HG02981 (cell line): ENCODE measurements at regions not wholly inside any gene's neighbourhood (a gene's known extent, or its start where the extent isn't known, plus 50 kb on each side); places are given as distances from the start of the nearest gene placed in this dataset.

Experiments
- ATAC-seq: cut with Tn5 transposase; IDR thresholded peaks from one replicate; pipeline ENCODE4 v1.9.1; 2021; ENCODE audit warnings: mild to moderate bottlenecking, moderate library complexity; ENCODE audit not compliant: unreplicated experiment

DNA sequence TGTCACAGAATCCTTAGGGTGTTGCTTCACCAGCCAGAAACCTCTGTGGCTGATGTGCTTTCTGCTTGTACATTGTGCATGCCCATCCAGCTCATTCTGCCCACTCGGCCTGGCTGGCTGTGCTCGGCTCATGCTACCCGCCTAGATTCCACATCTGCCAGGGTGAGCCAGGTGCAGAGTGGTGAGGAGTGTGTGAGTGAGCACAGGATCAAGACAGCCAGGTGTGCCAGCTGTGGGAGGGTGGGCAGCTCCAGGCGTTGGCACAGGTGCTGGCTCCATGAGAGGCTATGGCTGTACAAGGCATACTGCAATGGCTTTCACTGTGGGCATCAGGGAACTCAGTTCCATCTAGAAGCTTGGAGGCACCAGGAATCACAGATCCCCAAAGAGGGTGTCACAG is 1321.8 kb upstream of the CRIM1 start:
- ATAC-seq, result no peak

DNA sequence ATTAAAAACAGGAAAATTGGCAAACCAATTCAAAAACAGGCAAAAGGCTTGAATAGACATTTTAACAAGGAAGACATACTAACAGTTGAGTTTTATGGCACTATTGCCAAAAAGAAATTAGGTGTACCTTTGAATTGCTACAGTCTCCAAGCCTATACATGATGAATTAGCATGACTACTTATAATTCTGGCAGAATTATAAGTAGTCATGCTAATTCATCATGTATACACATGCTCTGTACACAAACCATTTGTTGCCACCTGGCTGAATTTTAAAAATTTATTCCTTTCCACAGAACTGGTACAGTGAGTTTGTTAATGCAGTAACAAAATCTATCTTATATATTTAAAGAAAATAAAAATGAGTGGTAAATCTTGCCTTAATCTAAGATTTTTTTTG is 1332.0 kb upstream of the CRIM1 start:
- ATAC-seq, result no peak

DNA sequence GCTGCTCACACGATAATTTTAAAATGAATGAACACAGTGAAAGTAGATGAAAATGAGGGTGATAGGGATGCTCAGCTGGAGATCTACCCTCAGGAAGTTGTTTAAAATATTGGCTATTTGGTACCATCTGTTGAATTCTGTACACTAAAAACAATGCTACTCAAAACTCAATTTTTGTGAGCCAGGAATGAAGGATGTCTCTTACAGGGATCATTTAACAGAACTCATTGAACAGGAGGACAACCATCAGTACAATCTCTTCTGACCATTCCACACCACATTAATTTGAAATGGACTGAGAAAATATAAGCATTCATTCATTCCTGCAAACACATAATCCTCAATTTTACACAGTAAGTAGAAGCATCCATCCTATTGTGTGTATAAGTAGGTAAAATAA is 1355.1 kb upstream of the CRIM1 start:
- ATAC-seq, result no peak

DNA sequence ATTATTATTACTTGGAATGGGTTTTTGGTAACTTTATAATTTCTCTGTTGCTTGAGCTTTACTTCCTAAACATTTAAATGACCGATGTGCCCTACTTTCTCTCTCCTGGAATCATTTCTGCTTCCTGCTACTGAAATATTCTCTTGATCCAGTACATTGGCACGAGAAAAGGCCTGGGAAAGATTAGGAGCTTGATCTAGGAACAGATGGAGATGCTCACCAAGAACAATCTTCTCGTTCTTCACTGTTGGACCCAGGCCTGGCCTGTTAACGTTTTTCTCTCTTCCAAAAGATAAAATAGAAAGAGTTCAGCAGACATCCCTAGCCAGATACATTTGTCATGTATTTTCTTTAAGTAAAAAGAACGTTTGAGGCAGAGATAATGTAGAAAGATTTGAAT is 1356.8 kb upstream of the CRIM1 start:
- no peak for ATAC-seq

DNA sequence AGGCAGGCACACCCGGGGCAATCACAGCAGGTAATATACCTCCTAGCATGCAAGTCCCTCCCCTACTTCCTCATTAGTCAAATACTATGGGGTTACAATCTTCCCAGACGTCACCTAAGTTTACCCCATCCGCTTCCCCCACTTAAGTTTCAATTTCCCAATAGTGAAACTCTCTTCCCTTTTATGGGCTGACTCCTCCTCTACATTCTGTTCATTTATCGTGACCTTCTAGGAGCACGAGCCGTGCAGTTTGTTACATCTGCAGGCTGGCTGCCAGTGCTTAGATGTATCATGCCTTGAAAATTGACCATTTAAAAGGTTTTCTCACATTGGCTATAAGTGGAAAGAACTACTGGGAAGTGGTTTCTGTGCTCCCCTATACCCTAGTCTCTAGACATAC is 1357.8 kb upstream of the CRIM1 start:
- no peak for ATAC-seq

DNA sequence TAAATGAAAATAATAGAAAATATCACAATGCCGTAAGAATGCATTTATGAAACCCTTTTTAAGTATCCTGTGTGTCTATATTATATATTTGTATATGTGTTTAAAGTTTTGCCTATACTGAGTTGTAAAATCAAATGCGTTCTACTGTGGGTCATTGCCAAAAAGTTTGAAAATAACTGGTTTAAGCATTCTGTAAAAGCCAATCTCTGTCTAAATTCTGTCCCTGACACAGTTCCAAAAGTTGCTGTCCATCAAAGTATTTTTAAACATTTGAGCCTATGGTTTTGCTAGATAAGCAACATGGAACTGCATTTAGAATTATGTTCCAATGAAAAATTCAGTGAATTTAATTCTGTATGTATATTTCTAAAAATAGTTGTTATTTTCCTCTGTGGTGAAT is 1360.4 kb upstream of the CRIM1 start:
- ATAC-seq, result no peak

DNA sequence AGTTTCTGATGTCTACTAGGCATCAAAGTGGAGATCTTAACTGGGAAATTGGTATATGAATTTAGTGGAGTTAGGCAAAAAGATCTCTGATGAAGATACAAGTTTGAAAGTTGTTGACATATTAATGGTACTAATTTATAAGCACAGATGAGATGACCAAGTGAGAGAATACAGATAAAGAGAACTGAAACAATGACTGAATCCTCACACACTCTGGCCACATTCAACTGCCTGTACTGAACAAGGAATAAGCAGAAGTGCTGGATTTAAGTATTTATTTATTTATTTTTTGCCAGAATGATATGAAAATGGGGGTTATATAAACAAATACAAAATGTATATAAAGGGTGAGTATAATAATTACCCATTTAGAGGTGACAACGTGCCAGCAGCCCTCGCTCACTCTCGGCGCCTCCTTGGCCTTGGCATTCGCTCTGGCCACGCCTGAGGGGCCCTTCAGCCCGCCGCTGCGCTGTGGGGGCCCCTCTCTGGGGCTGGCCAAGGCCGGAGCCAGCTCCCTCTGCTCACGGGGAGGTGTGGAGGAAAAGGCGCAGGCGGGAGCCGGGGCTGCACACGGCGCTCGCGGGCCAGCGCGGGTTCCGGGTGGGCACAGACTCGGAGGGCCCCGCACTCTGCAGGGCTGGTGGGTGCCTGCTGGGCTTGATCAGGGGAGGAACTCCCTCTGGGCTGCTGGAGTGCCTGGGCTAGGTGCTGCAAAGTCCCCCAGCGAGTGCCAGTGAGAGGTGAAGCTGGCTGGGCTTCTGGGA is 1363.9 kb upstream of the CRIM1 start:
- no peak for ATAC-seq

DNA sequence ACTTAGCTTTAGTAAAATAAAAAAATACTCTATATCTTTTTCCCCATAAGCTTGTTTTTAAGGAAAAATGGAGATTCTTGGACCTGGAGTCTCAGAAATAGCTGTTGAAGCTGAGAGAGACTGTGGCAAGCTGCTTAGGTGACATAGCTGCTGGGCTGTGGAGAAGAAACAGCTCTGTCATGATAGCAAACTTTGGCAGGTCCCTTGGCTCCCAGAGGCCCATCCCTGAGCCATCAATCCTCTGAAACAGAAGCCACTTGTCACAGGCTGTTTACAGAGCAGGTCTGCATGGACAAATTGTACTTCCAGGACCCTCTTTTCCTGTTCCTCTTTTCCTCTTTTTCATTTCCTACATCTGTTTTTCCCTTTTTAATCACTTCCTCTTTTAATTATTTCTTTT is 1370.1 kb upstream of the CRIM1 start:
- ATAC-seq, result no peak

DNA sequence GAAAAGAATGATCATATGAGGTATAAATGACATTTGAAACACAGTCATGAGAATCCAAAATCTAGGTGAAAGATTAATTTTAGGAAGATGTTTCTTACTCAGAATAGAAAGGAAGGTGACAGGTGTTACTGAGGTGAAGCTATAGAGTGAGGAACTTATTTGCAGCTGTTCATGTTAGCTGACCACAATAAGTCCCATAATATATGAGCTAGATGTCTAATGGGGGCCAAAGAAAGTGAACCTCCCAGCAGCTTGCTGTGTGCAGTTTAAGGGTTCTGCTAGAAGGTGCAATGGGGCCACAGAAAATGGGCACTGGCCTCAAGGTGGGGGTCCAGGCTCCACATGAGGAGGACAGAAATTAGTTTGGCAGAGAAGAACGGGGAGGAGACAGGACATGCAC is 1374.9 kb upstream of the CRIM1 start:
- ATAC-seq, result no peak

DNA sequence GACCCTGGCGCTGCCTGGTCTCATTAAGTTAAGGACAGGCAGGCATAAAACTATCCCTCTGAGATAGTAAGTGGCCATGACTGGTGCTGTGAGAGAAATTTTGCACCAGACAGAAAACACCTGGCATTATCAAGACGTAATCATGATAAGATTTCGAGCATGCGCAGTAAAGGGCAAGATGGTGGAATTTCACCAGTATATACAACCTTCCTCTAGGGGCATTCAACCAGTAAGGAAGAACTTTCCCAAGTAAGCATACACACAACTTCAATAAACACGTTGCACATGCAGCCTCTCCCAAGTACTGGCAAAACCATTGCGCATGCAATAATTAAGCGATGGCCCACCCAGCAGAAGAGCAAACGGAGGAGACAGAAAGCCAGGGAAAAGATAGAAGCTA is 1376.4 kb upstream of the CRIM1 start:
- no peak for ATAC-seq

DNA sequence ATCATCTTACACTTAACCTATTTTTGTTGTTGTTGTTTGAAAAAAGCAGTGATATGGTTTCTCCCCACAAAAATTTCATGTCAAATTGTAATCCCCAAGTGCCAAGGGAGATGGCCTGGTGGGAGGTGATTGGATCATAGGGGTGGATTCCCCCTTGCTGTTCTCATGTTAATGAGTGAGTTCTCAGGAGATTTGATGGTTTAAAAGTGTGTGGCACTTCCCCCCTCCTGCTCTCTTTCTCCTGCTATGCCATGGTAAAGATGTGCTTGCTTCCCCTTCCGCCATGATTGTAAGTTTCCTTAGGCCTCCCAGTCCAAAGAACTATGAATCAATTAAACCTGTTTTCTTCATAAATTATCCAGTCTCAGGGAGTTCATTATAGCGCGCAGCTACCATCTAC is 1362.7 kb upstream of the FAM98A start:
- ATAC-seq, result no peak

DNA sequence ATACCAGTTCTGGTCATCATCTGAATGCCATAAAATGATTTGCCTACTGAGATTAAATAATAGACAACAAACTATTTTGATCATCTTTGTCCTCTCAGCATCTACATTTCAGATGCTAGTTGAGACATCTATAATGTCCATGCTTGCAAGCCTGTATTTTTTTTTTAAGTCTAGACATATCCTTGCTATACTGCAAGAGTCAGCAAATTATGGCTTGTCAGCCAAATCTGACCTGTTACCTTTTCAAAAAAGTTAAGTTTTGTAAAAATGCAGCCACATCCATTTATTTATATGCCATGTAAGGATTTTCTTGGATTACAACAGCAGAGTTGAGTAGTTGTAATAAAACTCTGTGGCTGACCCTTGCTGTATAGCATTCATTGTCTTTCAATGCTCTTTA is 1355.7 kb upstream of the FAM98A start:
- ATAC-seq, result no peak

DNA sequence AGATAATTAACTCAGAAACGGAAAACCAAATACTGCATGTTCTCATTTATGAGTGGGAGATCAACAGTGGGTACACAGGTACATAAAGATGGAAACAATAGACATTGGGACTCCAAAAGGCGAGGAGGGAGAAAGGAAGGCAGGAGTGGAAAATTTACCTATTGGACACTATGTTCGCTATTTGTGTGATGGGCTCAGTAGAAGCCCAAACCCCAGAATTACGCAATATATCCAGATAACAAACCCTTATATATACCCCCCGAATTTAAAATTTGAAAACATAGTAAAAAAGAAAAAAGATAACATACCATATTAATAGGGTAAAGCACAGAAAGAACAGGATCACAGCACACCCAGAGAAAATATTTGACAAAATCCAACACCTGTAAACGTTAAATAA is 1351.7 kb upstream of the FAM98A start:
- no peak for ATAC-seq

DNA sequence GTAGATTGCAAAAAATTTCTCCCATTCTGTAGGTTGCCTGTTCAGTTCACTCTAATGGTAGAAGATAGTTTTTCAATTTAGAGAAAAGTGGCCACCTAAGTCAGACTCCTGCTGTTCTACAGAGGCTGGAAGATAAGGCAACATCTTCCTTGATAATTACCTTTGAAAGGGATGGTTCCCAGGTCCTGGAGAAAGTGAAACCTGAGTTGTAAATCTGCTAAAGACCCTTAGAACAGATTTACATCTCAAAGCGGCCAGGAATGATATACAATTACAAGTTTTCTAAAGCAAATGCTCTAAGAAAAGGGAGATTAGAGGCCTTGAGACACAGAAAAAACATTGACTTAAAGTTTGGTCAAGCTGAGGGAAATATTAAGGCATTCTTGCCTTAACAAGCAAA is 1350.2 kb upstream of the FAM98A start:
- ATAC-seq, result no peak

DNA sequence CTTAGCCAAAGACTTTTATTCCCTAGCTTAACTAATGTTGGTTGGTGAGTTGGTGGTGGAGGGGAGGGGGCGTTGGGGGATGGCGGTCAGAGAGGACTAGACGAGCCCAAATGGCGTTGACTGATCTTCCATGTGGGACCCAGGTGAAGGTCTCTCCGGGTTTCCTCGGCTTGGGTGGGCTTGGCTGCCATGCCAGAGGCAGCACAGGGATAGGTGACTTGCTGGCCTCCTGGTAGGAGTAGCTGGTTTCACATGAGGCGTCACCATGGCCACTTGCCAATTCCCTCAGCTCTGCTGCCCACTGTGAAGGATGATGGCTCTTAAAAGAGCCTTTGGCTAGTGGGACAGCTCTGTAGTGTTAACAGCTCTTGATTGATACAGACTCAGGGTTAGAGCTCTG is 1337.0 kb upstream of the FAM98A start:
- no peak for ATAC-seq

DNA sequence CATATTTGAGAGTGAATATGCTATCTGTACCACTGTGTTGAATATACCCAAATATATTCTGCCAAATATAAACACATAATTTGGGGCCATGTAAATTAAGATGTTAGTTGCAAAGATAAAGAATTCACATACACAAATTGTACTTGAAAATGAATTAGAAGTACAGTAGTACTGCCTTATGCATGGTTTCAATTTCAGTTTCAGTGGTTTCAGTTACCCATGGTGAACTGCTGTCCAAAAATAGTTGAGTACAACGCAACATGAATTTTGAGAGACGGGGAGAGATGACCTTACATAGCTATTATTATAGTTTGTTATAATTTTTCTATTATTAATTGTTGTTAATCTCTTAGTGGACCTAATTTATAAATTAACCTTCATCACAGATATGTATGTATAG is 1313.0 kb upstream of the FAM98A start:
- peak; percentile 98 for ATAC-seq

DNA sequence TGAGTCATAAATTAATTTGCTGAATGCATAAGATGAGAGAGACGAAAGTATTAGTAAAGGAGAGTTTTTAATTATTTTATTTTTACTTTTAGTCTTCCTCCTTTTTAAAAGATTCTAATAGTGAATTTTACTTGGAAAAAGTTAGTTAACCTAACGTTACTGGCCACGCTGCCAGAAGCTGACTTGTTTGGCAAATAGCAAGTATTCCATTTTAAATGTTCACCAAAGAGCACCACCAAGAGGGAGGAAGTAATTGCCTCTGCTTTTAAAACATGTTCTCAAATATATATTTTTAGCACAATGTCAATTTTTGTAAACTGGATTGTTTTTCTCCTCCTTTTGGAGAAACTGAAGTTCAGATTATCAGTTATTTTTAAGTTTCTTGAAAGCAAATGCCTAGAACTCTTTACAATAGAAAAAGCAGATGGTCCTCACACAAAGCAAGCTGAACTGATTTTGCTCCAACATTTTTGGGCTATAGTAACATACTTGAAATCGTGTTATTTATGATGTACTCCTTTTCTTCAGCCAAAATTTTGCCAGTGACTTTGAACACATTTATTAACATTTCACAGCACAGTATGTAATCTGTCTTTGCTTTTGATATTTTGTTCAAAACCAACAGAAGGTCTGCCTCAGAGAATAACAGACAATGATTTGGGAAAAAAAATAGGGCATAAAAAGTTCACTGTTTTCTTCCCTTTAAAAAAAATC is 1311.0 kb upstream of the FAM98A start:
- ATAC-seq, result no peak

DNA sequence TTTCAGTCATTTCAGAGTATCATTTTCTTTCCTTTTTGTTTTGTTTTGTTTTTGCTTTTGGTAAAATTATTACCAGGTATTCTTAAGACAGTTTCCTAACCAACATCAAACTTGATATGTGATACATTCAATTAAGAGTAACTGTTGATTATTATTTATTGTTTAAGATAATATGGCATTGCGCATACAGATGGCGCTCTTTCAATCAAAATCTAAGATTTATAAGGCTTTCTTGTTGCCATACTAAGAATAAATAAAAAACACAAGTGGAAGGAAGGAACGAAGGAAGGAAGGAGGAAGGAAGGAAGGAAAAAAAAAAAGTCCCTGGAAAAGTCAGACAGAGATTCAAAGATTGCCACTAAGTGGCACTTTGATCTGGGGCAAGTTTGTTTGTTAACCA is 1308.7 kb upstream of the FAM98A start:
- ATAC-seq, result no peak

DNA sequence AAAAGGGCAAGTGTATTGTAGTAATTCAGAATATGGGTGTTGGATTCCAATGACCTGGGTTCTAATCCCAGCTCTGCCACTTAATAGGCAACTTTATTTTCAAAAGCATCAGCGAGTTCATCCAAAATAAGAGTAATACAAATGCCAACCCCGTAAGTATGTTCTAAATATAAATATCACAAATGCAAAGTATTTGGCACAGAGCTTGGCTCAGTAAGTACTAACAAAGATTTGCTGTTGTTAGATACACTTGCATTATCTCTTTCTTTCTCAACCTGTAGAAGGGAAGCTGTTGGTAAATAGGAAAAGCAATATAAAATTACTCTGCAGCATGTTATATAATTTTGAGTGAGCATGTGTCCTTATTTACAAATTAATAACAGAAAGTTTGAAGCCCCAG is 1302.6 kb upstream of the FAM98A start:
- ATAC-seq, result no peak

DNA sequence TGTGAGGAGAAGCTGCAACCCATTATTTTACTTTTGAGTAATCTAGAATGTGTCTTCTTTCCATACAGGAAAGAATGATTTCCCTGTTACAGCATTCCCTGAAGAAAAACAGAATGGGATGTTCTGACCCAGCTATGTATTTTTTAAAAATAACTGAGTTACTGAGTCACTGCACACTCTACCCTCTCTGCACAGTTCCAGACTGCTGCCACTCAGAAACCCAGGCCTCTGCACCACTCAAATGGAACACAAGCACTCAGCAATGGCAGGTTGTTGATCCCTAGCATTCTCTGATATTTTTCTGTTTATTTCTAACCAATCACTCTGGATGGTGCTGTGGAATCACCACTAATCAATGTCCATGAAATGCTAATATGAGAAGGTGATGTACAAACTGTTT is 1300.0 kb upstream of the FAM98A start:
- no peak for ATAC-seq

DNA sequence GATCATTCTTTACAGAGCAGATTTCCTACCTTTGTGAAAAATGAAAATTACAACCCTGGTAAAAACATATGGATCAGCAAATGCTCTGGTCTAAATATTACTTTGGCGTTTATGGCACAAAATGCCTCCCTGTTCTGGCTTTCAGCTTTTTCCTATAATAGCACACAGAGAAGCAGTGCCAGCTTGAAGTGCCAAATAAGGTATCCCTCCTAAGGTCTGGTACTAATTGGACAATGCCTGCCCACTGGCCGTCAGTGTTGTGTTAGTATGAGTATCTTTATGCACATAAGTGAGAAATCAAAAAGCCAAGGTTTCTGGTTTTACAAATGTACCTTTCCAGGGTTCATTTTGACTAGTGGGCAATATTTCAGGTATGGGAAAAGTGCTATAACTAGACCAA is 1293.7 kb upstream of the FAM98A start:
- no peak for ATAC-seq

DNA sequence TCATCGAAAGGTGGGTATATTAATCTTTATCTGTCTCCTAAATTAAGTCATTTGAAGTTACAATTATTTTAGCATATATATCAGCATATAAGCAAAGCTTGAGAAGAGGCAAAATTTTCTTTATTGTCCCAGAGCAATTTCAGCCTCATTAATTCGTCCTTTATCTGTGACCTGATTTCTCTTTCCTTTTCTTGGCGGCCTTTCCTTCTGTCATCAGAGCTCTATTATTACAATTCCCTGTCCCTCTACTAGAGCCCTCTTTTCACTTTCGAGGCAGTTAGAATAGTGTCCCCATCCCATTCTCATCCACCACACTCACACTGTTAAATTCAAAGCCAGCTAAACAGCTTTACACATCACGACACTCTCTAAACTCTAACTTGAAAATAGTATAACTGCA is 1293.2 kb upstream of the FAM98A start:
- ATAC-seq, result no peak
